ENCODE measurements at regions not wholly inside any gene's neighbourhood (a gene's known extent, or its start where the extent isn't known, plus 50 kb on each side); places are given as distances from the start of the nearest gene placed in this dataset.

DNA sequence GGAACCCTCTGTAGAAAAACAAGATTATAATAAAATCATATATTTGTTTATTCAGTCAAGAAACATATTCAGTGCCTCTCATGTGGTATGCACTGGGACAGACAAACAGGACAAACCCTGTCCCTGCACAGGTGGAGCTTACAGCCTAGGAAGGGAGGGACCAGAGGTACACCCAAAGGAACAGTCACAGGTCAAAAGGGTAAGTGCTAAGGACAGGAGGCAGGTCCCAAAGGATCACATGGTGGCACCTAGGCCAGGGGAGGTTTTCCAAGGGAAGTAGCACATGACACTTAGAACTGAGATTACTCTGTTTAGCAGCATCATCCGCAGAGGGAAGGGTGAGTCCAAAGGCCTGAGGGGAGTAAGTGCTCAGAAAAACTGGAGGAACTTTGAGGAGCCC is 254.4 kb upstream of the ARRDC4 start:
- H3K27me3 ChIP-seq: no peaks in the 10 kb centered on the region
- H3K27ac ChIP-seq: no peak overlapping the region
- H3K4me1 ChIP-seq (ENCODE audit: control insufficient read depth in 1 of 2, insufficient read depth in 1 of 2, low read depth in 1 of 2, low read length in 1 of 2): no peaks in the 10 kb centered on the region
- no peaks in the 10 kb centered on the region for H3K9me3 ChIP-seq
- H3K36me3 ChIP-seq: no peaks in the 10 kb centered on the region
- no peak overlapping the region for H3K4me3 ChIP-seq (ENCODE audit: low read depth in 1 of 2, low read length in 1 of 2)
- TF ChIP-seq, protein P1, sequence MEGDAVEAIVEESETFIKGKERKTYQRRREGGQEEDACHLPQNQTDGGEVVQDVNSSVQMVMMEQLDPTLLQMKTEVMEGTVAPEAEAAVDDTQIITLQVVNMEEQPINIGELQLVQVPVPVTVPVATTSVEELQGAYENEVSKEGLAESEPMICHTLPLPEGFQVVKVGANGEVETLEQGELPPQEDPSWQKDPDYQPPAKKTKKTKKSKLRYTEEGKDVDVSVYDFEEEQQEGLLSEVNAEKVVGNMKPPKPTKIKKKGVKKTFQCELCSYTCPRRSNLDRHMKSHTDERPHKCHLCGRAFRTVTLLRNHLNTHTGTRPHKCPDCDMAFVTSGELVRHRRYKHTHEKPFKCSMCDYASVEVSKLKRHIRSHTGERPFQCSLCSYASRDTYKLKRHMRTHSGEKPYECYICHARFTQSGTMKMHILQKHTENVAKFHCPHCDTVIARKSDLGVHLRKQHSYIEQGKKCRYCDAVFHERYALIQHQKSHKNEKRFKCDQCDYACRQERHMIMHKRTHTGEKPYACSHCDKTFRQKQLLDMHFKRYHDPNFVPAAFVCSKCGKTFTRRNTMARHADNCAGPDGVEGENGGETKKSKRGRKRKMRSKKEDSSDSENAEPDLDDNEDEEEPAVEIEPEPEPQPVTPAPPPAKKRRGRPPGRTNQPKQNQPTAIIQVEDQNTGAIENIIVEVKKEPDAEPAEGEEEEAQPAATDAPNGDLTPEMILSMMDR (IDR thresholded peaks at IDR 0.05): no peak

DNA sequence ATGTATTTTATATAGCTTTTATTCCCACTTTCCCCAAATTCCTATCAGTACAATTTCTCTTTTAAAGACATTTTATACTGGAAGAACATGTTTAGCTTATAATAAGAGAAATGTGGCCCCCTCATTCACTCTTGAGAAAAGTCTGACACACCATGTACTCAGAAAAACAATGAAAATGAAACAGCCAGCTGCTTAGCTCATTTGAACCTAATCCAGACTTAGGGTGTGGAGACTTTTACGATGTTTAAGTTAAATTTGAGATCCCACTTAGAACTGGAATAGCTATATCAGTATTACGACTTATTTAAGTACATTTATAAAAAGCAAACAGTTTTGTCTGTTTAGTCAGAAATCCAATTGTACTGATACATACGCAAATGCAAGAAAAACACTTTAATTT is 252.3 kb upstream of the ARRDC4 start:
- H3K4me1 ChIP-seq (ENCODE audit: control insufficient read depth in 1 of 2, insufficient read depth in 1 of 2, low read depth in 1 of 2, low read length in 1 of 2): no peaks in the 10 kb centered on the region
- TF ChIP-seq, protein P1 (IDR thresholded peaks at IDR 0.05): no peak
- H3K4me3 ChIP-seq (ENCODE audit: low read depth in 1 of 2, low read length in 1 of 2): no peak overlapping the region
- no peak overlapping the region for H3K27ac ChIP-seq
- no peaks in the 10 kb centered on the region for H3K9me3 ChIP-seq
- H3K27me3 ChIP-seq: no peaks in the 10 kb centered on the region
- H3K36me3 ChIP-seq: no peaks in the 10 kb centered on the region

DNA sequence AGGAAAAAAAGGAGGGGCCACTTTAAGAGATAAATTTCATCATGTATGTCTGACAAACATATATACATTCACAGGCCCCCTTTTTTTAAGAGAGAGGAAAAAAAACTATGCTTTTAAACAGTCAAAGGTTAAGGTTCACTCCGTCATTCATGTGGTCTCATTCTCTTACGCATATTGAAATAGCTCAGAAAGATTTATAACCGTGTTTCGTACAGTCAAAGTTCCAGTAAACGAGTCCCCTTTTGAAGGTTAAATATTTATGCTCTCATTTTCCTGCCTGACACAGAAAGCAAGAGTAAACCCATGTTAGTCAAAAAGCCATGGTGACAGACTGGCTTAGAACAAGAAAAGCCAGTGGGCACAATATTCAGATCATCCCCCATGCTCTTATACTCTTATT is 248.0 kb upstream of the ARRDC4 start:
- Histone ChIP-seq H3K27me3 (no peaks in the 10 kb centered on the region), H3K27ac (no peak overlapping the region), H3K4me3 (ENCODE audit: low read depth in 1 of 2, low read length in 1 of 2) (no peak overlapping the region), H3K4me1 (ENCODE audit: control insufficient read depth in 1 of 2, insufficient read depth in 1 of 2, low read depth in 1 of 2, low read length in 1 of 2) (no peaks in the 10 kb centered on the region), H3K36me3 (no peaks in the 10 kb centered on the region), H3K9me3 (no peaks in the 10 kb centered on the region)
- TF ChIP-seq, protein P1 (IDR thresholded peaks at IDR 0.05): no peak

DNA sequence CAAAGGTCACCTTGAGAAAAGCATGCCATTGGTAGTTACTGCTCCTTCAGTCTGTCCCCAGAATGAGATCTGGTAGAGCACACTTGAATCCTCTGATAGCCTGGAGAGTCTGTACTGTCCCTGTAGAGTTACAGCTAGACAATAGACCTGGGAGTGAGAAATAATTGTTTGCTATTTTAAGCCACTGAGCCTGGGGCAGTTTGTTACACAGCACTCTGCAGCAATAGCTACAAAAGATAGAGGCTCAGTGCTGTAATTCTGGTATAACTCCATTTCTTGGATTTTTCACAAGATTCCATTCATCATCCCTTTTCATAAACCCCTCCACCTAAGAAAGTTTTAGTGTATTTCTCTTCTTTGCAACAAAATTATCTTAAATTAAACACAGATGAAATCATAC is 242.7 kb upstream of the ARRDC4 start:
- Histone ChIP-seq H3K36me3 (no peaks in the 10 kb centered on the region), H3K27ac (no peak overlapping the region), H3K27me3 (no peaks in the 10 kb centered on the region), H3K9me3 (no peaks in the 10 kb centered on the region), H3K4me1 (ENCODE audit: control insufficient read depth in 1 of 2, insufficient read depth in 1 of 2, low read depth in 1 of 2, low read length in 1 of 2) (no peaks in the 10 kb centered on the region), H3K4me3 (ENCODE audit: low read depth in 1 of 2, low read length in 1 of 2) (no peak overlapping the region)
- TF ChIP-seq, protein P1 (IDR thresholded peaks at IDR 0.05): no peak

DNA sequence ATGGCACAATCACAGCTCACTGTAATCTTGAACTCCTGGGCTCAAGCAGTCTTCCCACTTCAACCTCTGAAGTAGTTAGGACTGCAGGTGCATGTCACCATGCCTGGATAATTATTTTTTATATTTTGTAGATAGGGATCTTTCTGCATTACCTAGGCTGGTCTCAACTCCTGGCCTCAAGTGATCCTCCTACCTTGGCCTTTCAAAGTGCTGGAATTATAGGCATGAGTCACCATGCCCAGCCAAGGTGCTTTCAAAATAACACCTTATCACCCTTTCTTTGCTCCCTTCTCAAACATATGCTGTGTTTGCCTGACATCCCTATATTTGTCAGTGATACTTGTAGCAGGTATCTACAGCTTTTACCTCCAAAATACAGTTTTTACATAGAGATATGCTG is 242.0 kb upstream of the ARRDC4 start:
- H3K9me3 ChIP-seq: no peaks in the 10 kb centered on the region
- no peak overlapping the region for H3K4me3 ChIP-seq (ENCODE audit: low read depth in 1 of 2, low read length in 1 of 2)
- TF ChIP-seq, protein P1 (IDR thresholded peaks at IDR 0.05): no peak

DNA sequence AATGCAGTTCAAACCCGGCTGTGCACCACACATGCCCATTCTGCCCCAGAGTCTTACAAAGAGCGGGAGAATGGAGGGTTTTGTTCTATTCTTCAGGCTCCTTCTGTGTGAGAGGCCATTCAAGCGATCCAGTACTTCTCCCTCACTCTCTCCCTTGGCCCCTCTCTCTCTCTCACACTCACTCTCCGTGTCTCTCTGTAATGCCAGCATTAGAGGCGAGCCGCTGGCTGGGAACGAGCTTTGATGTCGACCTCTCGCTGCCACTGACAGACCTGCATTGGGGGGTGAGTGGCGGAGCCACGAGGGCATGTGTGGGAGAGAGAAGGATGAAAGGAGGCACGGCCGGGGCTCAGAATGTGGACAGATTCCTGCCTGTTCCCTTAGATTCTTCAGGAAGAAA is 231.7 kb upstream of the ARRDC4 start:
- no peaks in the 10 kb centered on the region for H3K36me3 ChIP-seq
- H3K9me3 ChIP-seq: no peaks in the 10 kb centered on the region
- no peaks in the 10 kb centered on the region for H3K4me1 ChIP-seq (ENCODE audit: control insufficient read depth in 1 of 2, insufficient read depth in 1 of 2, low read depth in 1 of 2, low read length in 1 of 2)
- no peak overlapping the region for H3K27ac ChIP-seq
- no peak overlapping the region for H3K4me3 ChIP-seq (ENCODE audit: low read depth in 1 of 2, low read length in 1 of 2)
- H3K27me3 ChIP-seq: no peaks in the 10 kb centered on the region
- TF ChIP-seq, protein P1 (IDR thresholded peaks at IDR 0.05): no peak

More for the DNA sequence above, 242.0 kb upstream of the ARRDC4 start:
- Histone ChIP-seq H3K27me3 (no peaks in the 10 kb centered on the region), H3K27ac (no peak overlapping the region), H3K4me1 (ENCODE audit: control insufficient read depth in 1 of 2, insufficient read depth in 1 of 2, low read depth in 1 of 2, low read length in 1 of 2) (no peaks in the 10 kb centered on the region), H3K36me3 (no peaks in the 10 kb centered on the region)
